ENCODE measurements at regions not wholly inside any gene's neighbourhood (a gene's known extent, or its start where the extent isn't known, plus 50 kb on each side); places are given as distances from the start of the nearest gene placed in this dataset.
"Not testable (repeated sequence)": the region's sequence is repeated elsewhere in the genome, so short reads cannot be mapped to it uniquely, and the experiment has no call there.

DNA sequence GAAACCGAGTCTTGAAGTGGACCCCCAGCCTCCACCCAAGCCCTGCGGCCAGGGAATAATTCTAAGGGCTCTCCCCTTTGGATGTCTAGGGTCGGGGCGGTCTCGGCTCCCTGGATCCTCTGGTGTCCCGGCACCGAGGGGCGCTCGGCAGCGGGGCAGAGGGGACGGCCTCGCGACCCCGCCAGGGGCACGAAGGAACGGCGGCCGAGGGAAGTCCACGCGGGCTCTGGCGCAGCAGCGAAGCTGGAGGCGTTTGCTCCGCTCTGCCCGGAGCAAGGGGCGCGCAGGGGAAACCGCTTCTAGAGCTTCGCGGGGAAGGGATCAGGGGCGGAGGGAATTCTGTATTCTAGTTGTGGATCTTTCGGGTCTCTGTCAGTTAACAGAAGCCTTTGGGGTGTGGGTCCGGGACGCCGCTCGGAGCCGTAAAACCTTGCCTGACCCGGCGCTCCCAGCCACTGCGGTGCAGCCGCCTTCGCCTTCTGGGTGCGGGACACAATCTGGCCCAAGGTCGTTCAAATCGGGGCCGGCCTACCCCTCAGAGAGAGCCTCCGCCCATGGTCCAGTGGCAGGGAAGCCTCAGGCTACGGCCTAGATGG, 118.2 kb downstream of the KCNRG start:
- no peak for DNase-seq (ENCODE audit: extremely low read depth, low read depth)
- TF ChIP-seq, protein P1, sequence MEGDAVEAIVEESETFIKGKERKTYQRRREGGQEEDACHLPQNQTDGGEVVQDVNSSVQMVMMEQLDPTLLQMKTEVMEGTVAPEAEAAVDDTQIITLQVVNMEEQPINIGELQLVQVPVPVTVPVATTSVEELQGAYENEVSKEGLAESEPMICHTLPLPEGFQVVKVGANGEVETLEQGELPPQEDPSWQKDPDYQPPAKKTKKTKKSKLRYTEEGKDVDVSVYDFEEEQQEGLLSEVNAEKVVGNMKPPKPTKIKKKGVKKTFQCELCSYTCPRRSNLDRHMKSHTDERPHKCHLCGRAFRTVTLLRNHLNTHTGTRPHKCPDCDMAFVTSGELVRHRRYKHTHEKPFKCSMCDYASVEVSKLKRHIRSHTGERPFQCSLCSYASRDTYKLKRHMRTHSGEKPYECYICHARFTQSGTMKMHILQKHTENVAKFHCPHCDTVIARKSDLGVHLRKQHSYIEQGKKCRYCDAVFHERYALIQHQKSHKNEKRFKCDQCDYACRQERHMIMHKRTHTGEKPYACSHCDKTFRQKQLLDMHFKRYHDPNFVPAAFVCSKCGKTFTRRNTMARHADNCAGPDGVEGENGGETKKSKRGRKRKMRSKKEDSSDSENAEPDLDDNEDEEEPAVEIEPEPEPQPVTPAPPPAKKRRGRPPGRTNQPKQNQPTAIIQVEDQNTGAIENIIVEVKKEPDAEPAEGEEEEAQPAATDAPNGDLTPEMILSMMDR (IDR thresholded peaks at IDR 0.05; ENCODE audit: low read depth, low read length, missing control alignments) = no peak
- H3K4me3 ChIP-seq (replicated peaks; ENCODE audit: low read depth, low read length) = no peak overlapping the region

GRCh38 chr13:50136226-50136625, 121.0 kb downstream of the KCNRG start:
- TF ChIP-seq, protein P1 (IDR thresholded peaks at IDR 0.05; ENCODE audit: low read depth, low read length, missing control alignments) = no peak
- H3K4me3 ChIP-seq (replicated peaks; ENCODE audit: low read depth, low read length) = no peak overlapping the region
- DNase-seq (ENCODE audit: extremely low read depth, low read depth) = no peak

DNA sequence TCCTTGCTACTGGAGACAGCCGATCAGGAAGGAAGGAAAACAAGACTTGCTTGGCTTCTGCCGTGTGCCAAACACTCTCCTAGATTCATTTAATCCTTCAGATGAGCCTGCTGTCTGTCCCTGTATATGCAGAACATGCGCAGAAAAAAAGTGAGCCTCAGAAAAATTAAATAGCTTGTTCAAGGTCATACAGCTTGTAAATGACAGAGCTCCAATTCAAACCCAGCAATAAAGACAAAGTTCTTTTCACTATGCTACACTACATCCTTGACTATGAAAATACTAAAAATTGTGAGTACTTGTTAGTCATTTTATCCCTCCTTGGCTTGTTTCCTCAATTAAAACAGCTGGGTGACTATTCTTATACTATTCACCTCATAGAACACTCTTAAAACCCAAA, 121.4 kb downstream of the KCNRG start:
- DNase-seq (ENCODE audit: extremely low read depth, low read depth) = no peak
- no peak overlapping the region for H3K4me3 ChIP-seq (replicated peaks; ENCODE audit: low read depth, low read length)
- TF ChIP-seq, protein P1 (IDR thresholded peaks at IDR 0.05; ENCODE audit: low read depth, low read length, missing control alignments) = no peak

GRCh38 chr13:50139435-50139934, 124.2 kb downstream of the KCNRG start:
- DNase-seq (ENCODE audit: extremely low read depth, low read depth); H3K4me3 ChIP-seq (replicated peaks; ENCODE audit: low read depth, low read length): not testable (repeated sequence)

GRCh38 chr13:50140153-50140552, 124.9 kb downstream of the KCNRG start:
- no peak overlapping the region for H3K4me3 ChIP-seq (replicated peaks; ENCODE audit: low read depth, low read length)
- DNase-seq (ENCODE audit: extremely low read depth, low read depth) = no peak
- TF ChIP-seq, protein P1 (IDR thresholded peaks at IDR 0.05; ENCODE audit: low read depth, low read length, missing control alignments) = no peak

- TF ChIP-seq, protein P1 (IDR thresholded peaks at IDR 0.05; ENCODE audit: low read depth, low read length, missing control alignments) = no peak
- H3K4me3 ChIP-seq (replicated peaks; ENCODE audit: low read depth, low read length) = no peak overlapping the region
- DNase-seq (ENCODE audit: extremely low read depth, low read depth) = no peak
Observed at GRCh38 chr13:50140581-50141374, 125.5 kb downstream of the KCNRG start.

DNA sequence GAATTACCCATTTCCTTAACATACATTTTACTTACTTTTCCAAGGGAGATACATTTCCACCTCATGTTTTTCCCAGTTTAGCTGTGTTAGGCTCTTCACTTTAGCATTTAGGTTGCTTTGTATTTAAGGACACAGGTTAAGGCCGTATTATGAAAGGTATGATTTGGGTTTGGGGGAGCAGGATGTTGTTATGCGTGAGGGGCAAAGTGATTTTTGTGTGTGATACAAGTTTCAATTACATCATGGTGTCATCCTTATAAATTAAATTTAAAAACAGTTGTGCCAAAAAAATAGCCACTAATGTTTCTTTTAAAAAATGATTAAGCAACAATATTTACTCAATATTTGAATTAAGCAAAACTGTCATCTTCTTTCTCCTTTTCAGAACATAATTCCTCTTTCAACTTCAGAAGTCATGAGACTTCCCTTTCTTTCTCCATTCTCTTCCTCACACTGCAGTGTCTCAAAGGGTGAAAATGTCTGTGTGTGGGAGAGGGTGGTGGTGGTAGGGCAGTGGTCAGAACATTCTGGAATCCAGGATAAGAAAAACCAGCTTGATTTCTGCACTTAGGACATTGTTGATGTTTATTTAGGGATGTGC, 126.2 kb downstream of the KCNRG start:
- no peak for DNase-seq (ENCODE audit: extremely low read depth, low read depth)
- TF ChIP-seq, protein P1 (IDR thresholded peaks at IDR 0.05; ENCODE audit: low read depth, low read length, missing control alignments) = no peak
- no peak overlapping the region for H3K4me3 ChIP-seq (replicated peaks; ENCODE audit: low read depth, low read length)
